OCI-M1 (cell line): ENCODE measurements at regions not wholly inside any gene's neighbourhood (a gene's known extent, or its start where the extent isn't known, plus 50 kb on each side); places are given as distances from the start of the nearest gene placed in this dataset.
"Not testable (repeated sequence)": the region's sequence is repeated elsewhere in the genome, so short reads cannot be mapped to it uniquely, and the experiment has no call there.

Experiments
- DNase-seq: peaks from one replicate; lab custom pipeline; 2025; lab: John Stamatoyannopoulos, UW

- no peak for DNase-seq
Measured at GRCh38 chr7:69095127-69095526, 503.1 kb upstream of the AUTS2 start.

DNA sequence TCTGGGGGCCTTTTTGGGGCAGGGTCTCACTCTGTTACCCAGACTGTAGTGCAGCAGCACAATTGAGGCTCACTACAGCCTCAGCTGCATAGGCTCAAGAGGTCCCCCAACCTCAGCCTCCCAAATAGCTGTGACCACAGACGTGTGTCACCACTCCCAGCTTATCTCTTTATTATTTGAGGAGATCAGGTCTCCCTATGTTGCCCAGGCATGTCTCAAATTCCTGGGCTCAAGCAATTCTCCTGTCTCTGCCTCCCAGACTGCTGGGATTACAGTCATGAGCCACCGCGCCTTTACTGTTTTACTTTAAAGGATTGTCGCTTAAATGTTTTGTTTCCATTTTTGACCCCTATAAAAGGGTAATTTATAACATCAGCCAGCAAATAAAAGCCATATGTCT, 502.6 kb upstream of the AUTS2 start:
- DNase-seq = no peak

- DNase-seq = no peak
Measured at GRCh38 chr7:69104023-69104422, 494.3 kb upstream of the AUTS2 start.

GRCh38 chr7:69105092-69105491, 493.2 kb upstream of the AUTS2 start:
- no peak for DNase-seq

- DNase-seq = no peak
Measured at GRCh38 chr7:69105981-69106380, 492.3 kb upstream of the AUTS2 start.

DNA sequence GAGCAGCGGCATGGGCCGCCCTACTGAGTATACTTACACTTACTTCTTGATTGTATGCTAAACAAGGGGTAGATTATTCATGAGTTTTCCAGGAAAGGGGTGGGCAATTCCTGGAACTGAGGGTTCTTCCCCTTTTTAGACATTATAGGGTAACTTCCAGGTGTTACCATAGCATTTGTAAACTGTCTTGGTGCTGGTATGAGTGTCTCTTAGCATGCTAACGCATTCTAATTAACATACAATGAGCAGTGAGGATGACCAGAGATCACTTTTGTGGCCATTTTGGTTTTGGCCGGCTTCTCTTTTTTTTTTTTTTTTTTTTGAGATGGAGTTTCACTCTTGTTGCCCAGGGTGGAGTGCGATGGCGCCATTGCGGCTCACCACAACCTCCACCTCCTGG, 491.8 kb upstream of the AUTS2 start:
- not testable (repeated sequence) for DNase-seq

DNA sequence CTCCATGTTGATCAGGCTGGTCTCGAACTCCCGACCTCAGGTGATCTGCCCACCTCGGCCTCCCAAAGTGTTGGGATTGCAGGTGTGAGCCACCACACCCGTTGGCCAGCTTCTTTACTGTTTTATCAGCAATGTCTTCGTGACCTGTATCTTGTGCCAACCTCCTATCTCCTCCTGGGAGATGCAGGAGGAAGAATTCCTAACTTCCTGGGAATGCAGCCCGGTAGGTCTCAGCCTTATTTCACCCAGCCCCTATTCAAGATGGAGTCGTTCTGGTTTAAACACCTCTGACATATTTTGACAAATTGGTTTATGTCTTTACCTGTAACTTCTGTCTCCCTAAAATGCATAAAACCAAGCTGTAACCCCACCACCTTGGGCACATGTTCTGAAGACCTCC, 491.3 kb upstream of the AUTS2 start:
- not testable (repeated sequence) for DNase-seq

- no peak for DNase-seq
Measured at GRCh38 chr7:69108097-69108496, 490.2 kb upstream of the AUTS2 start.

DNA sequence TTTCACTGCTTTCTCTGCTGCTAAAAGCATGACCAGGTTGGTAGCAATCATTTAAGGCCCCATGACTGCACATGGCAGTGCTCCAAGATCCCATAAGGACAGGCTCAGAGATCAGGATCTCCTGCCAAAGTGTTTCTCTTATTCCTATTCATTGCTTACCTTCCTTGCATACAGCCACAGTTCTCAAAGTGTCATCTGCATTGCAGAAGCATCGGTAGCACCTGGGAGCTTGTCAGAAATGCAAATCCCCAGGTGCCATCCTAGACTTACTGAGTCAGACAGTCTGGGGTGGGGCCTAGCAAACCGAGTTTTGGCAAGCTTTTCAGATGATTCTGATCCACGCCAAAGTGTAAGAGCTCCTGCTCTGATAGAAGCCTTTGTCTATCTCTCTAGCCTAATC, 489.0 kb upstream of the AUTS2 start:
- no peak for DNase-seq

- no peak for DNase-seq
Measured at GRCh38 chr7:69109879-69110278, 488.4 kb upstream of the AUTS2 start.

DNA sequence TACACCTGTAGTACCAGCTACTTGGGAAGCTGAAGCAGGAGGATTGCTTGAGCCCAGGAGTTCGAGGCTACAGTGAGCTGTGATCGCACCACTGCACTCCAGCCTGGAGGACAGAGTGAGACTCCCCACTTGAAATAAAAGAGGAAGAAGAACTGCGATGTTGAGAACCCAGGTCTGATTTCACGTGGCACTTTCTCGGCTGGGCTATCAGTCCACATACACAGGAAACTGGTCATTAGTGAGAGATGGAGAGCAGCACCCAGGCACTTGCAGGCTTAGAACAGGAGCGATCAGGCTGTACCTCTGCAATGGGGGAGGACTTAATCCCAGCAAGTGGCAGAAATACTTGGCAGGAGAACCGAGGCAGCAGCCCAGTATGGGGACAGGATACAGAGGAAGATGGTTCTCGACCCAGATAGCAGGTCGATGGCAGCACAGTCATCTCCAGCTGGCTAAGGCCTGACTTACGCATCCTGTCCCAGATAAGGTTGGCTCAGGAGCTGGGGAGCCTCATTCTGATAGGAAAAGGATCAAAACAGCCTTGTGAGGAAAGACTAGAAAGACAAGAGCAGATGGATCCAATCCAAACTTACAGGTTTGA, 487.7 kb upstream of the AUTS2 start:
- no peak for DNase-seq

DNA sequence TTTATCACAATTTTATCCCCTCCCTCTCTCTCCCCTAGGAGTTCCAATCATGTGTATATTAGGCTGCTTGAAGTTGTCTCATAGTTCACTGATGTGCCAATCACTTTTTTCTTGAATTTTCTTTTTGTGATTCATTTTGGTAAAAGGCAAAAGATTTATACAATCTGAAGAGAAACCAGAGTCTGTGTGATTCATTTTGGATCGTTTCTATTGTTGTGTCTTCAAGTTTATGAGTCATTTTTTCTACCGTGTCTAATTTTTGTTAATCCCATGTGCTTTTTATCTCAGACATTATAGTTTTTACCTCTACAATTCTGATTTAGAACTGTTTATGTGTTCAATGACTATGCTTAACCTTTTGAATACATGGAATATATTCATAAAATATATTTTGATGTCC, 483.9 kb upstream of the AUTS2 start:
- no peak for DNase-seq

DNA sequence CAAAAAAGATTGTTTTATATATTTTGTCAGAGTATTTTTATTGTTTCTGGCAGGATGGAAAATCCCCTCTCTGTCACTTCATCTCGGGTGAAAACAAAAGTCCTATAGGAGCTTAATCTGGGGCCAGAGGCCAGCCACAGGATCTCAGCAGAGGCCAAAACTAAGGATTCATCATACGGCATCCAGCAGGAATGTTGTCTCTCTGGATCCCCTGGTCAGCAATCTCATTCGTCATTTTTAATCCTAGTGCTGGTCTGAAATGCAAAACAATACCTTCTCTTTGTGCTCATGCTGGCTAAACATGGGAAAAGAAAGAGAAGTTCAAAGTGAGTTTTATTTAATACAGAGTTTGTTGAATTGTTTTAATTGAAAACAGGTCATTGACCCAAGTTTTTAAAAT, 482.5 kb upstream of the AUTS2 start:
- DNase-seq = no peak

DNA sequence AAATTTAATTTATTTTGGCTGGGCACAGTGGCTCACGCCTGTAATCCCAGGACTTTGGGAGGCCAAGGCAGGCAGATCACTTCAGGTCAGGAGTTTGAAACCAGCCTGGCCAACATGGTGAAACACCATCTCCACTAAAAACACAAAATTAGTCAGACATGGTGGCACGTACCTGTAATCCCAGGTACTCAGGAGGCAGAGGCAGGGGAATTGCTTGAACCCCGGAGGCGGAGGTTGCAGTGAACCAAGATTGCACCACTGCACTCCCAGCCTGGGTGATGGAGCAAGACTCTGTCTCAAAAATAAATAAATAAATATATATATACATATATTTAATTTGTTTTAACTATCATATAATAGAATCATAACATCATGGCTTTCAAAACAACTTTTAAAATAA, 482.1 kb upstream of the AUTS2 start:
- DNase-seq = not testable (repeated sequence)

DNA sequence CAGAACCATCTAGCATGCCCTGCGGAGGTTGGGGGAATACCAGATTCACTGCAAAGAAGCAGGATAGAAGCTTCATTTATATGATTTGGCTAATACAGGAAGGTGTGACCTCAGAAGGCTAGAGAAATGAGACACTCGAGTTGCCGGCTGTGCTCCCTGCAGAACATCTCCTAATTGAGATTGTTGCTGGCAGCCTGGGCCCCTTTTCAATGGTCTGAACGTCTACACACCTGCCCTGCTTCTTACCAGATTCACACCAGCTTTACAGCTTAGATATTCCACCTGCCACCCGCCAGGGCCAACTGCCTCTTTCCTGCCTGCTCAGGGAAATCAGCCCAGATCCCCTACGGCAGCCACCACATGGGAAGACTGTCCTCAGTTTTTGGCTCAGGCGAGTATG, 475.3 kb upstream of the AUTS2 start:
- DNase-seq = no peak

GRCh38 chr7:69126896-69127479, 471.3 kb upstream of the AUTS2 start:
- DNase-seq = no peak

DNA sequence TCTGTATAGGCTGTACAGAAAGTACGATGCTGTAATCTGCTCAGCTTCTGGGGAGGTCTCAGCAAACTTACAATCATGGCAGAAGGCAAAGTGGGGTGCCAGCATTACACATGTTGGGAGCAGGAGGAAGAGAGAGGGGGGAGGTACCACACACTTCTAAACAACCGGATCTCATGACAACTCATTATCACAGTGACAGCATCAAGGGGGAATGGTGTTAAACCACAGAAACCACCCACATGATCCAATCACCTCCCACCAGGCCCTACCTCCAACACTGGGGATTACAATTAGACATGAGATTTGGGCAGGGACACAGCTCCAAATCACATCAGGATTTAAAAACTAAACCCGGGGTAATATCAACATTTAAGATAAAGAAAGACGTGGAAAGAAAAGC, 468.8 kb upstream of the AUTS2 start:
- DNase-seq = no peak

GRCh38 chr7:69129951-69130350, 468.3 kb upstream of the AUTS2 start:
- no peak for DNase-seq

- DNase-seq = no peak
Measured at GRCh38 chr7:69130396-69130795, 467.9 kb upstream of the AUTS2 start.

- no peak for DNase-seq
Measured at GRCh38 chr7:69134316-69134715, 464.0 kb upstream of the AUTS2 start.

DNA sequence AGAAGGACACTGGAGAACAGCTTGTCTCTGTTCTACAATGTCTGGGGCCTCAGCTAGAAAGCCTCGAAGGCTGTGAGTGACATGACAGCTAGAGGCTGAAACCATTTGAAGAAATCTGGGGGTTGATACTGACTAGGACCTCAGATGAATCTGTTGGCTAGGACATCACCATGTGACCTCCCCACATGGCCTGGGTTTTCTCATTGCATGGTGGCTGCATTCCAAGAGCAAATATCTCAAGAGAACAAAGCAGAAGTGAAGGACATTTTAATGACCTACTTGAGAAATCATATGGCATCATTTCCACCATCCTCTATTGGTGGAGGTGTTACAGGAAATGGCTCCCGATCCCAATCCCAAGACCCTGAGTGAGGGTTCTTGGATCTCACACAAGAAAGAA, 450.6 kb upstream of the AUTS2 start:
- DNase-seq = no peak

- DNase-seq = no peak
Measured at GRCh38 chr7:69149804-69150782, 448.2 kb upstream of the AUTS2 start.

GRCh38 chr7:69162326-69162725, 435.9 kb upstream of the AUTS2 start:
- no peak for DNase-seq
